Testis (tissue), 2 donors: ENCODE measurements at regions not wholly inside any gene's neighbourhood (a gene's known extent, or its start where the extent isn't known, plus 50 kb on each side); places are given as distances from the start of the nearest gene placed in this dataset.
"Not testable (repeated sequence)": the region's sequence is repeated elsewhere in the genome, so short reads cannot be mapped to it uniquely, and the experiment has no call there.

ENCODE experiments used
- DNase-seq: peaks from one replicate; pipeline ENCODE4 v3.0.0-alpha.2; 2019
- H3K27ac ChIP-seq, 2 donors: fragments of 200-600 bp; sonication (generic); one replicate each; pipeline ENCODE4 v1.5.1; 2019
- H3K27me3 ChIP-seq: fragments of 200-600 bp; sonication (generic); one replicate; pipeline ENCODE4 v1.5.1; 2019
- H3K36me3 ChIP-seq: fragments of 200-600 bp; sonication (generic); one replicate; pipeline ENCODE4 v1.5.1; 2017; ENCODE audit warnings: low read depth; ENCODE audit errors: missing control alignments
- H3K4me1 ChIP-seq: fragments of 200-600 bp; sonication (generic); one replicate; pipeline ENCODE4 v1.5.1; 2019
- H3K4me3 ChIP-seq, 2 donors: fragments of 200-600 bp; sonication (generic); one replicate each; pipeline ENCODE4 v1.5.1; 2017 to 2019
- H3K9me3 ChIP-seq: fragments of 200-600 bp; sonication (generic); one replicate; pipeline ENCODE4 v1.5.1; 2017
- CTCF ChIP-seq, 3 experiments: fragments of 450-650 bp in 2 of 3; fragments of 200-600 bp in 1 of 3; sonication (generic) in 1 of 3; IDR thresholded peaks; one replicate each; pipeline ENCODE4 v1.5.1; 2016 to 2019; ENCODE audit warnings: antibody characterized with exemption in 3 of 3, mild to moderate bottlenecking in 2 of 3, moderate library complexity in 1 of 3
- POLR2A ChIP-seq: fragments of 450-650 bp; IDR thresholded peaks from one replicate; pipeline ENCODE4 v1.6.1; 2017; ENCODE audit warnings: antibody characterized with exemption, mild to moderate bottlenecking, moderate library complexity
- WGBS, 2 donors: methylation state at CpG; one replicate each; pipeline ENCODE4 v1.1.5; 2018; 5-methylcytosine and 5-hydroxymethylcytosine counted together
- intact Hi-C: fragments of 100-400 bp; cut with DNase I; formaldehyde crosslinking; loops from one replicate; pipeline ENCODE4 v1.15.1; 2023; ENCODE audit warnings: low total_unique reads

GRCh38 chrX:83749736-83750135, 111.2 kb upstream of the CYLC1 start:
- DNase-seq: not testable (repeated sequence)
- 56 to 80% methylated on average over 10 to 19 of the region's 23 CpGs for WGBS, 2 donors

GRCh38 chrX:83750451-83750850, 110.5 kb upstream of the CYLC1 start:
- intact Hi-C loops, H3K4me1 ChIP-seq, H3K36me3 ChIP-seq, H3K4me3 ChIP-seq, DNase-seq, H3K9me3 ChIP-seq, H3K27me3 ChIP-seq, H3K27ac ChIP-seq: not testable (repeated sequence)
- WGBS, 2 donors: 89 to 90% methylated on average over 2 to 15 of the region's 15 CpGs

More at GRCh38 chrX:83749736-83750135, 111.2 kb upstream of the CYLC1 start:
- intact Hi-C loops, H3K4me3 ChIP-seq, H3K9me3 ChIP-seq, H3K27me3 ChIP-seq, H3K27ac ChIP-seq, H3K4me1 ChIP-seq, H3K36me3 ChIP-seq: not testable (repeated sequence)

- TF ChIP-seq CTCF (IDR thresholded peaks at IDR 0.05): peak in 1 of 3 experiments; percentile 16
- TF ChIP-seq POLR2A: no peak
- intact Hi-C loops: no loop called here
- Histone ChIP-seq H3K27ac (no peak overlapping the region), H3K27me3 (no peaks in the 10 kb centered on the region), H3K9me3 (no peaks in the 10 kb centered on the region), H3K36me3 (no peaks in the 10 kb centered on the region), H3K4me1 (no peaks in the 10 kb centered on the region), H3K4me3 (no peak overlapping the region)
- DNase-seq: no peak
- 15 to 36% methylated on average over 1 of the region's 1 CpG for WGBS, 2 donors
These were observed 101.1 kb upstream of the CYLC1 start for GRCh38 chrX:83759872-83760271.

GRCh38 chrX:83771664-83772063, 89.3 kb upstream of the CYLC1 start:
- intact Hi-C loops: no loop called here
- peak; percentile 14 for DNase-seq
- Histone ChIP-seq H3K4me3 (no peak overlapping the region), H3K27ac (no peak overlapping the region), H3K36me3 (no peaks in the 10 kb centered on the region), H3K4me1 (no peaks in the 10 kb centered on the region), H3K27me3 (no peaks in the 10 kb centered on the region), H3K9me3 (no peaks in the 10 kb centered on the region)
- no peak for TF ChIP-seq POLR2A
- no peak for TF ChIP-seq CTCF (IDR thresholded peaks at IDR 0.05)
- WGBS, 2 donors: 39% methylated on average over 1 of the region's 1 CpG; no CpG with 5 or more reads in 1 of the 2 donors
